OCI-LY7 (cell line): ENCODE measurements at regions not wholly inside any gene's neighbourhood (a gene's known extent, or its start where the extent isn't known, plus 50 kb on each side); places are given as distances from the start of the nearest gene placed in this dataset.

Experiments used
- BruUV-seq: library from RNA; stranded (reverse); fragments of 400-500 nt; replicated peaks from 2 replicates; lab custom pipeline; 2021; lab: Mats Ljungman, UMichigan
- CTCF ChIA-PET: fragments of 300-600 bp; sonication (Branson Sonifier 250); formaldehyde crosslinking; loops from one replicate; lab custom pipeline; 2022; ENCODE audit warnings: antibody characterized with exemption; ENCODE audit not compliant: unreplicated experiment; lab: Charles Lee
- POLR2A ChIA-PET: fragments of 300-600 bp; sonication (Branson Sonifier 250); formaldehyde crosslinking; loops from one replicate; lab custom pipeline; 2022; ENCODE audit warnings: antibody characterized with exemption; lab: Charles Lee
- DNase-seq: peaks from one replicate; pipeline ENCODE4 v3.0.0-alpha.2; 2015; ENCODE audit warnings: low spot score
- H2AFZ ChIP-seq: fragments of 200-600 bp; sonication (generic), shearing (Covaris generic); 2 replicates; pipeline ENCODE4 v1.6.1; 2014; ENCODE audit warnings: mild to moderate bottlenecking, antibody characterized with exemption, low read length, moderate library complexity
- H3K27ac ChIP-seq: fragments of 200-600 bp; sonication (generic); 2 replicates; pipeline ENCODE4 v1.5.1; 2014; ENCODE audit warnings: mixed run types, low read depth, mild to moderate bottlenecking, moderate library complexity, low read length, inconsistent platforms; ENCODE audit not compliant: poor library complexity, severe bottlenecking
- H3K36me3 ChIP-seq: fragments of 200-600 bp; sonication (generic); 2 replicates; pipeline ENCODE4 v1.6.1; 2014; ENCODE audit warnings: mild to moderate bottlenecking, antibody characterized with exemption, low read length, moderate library complexity, mixed read lengths; ENCODE audit not compliant: insufficient read depth
- H3K4me1 ChIP-seq: fragments of 200-600 bp; sonication (generic); 2 replicates; pipeline ENCODE4 v1.5.1; 2014; ENCODE audit warnings: mild to moderate bottlenecking, low read length; ENCODE audit not compliant: insufficient read depth, poor library complexity, severe bottlenecking
- H3K4me2 ChIP-seq: fragments of 200-600 bp; sonication (generic); 2 replicates; pipeline ENCODE4 v1.6.1; 2014; ENCODE audit warnings: mild to moderate bottlenecking, low read length
- H3K4me3 ChIP-seq: fragments of 200-600 bp; sonication (generic); 2 replicates; pipeline ENCODE4 v1.5.1; 2014; ENCODE audit warnings: mild to moderate bottlenecking, low read depth, low read length; ENCODE audit not compliant: poor library complexity, severe bottlenecking
- H3K79me2 ChIP-seq: fragments of 200-600 bp; sonication (generic); 2 replicates; pipeline ENCODE4 v1.6.1; 2016; ENCODE audit warnings: low read depth, mild to moderate bottlenecking, low read length, moderate library complexity, mixed read lengths; ENCODE audit not compliant: insufficient read depth
- H3K9me2 ChIP-seq: fragments of 200-600 bp; sonication (generic); 2 replicates; pipeline ENCODE4 v1.6.1; 2016; ENCODE audit warnings: mild to moderate bottlenecking, low read length, mixed read lengths; ENCODE audit not compliant: insufficient read depth
- H3K9me3 ChIP-seq: fragments of 200-600 bp; sonication (generic); 2 replicates; pipeline ENCODE4 v1.6.1; 2014; ENCODE audit warnings: mild to moderate bottlenecking, mixed run types, low read length, mixed read lengths
- H4K20me1 ChIP-seq: fragments of 200-600 bp; sonication (generic); 2 replicates; pipeline ENCODE4 v1.6.1; 2014; ENCODE audit warnings: mild to moderate bottlenecking, antibody characterized with exemption, low read length, moderate library complexity, mixed read lengths; ENCODE audit not compliant: insufficient read depth
- CTCF ChIP-seq: fragments of 200-600 bp; sonication (generic); conservative IDR thresholded peaks from 2 replicates; pipeline ENCODE4 v1.5.1; 2014; ENCODE audit warnings: mild to moderate bottlenecking, antibody characterized with exemption, low read length, moderate library complexity, mixed read lengths
- EZH2phosphoT487 ChIP-seq: fragments of 200-600 bp; sonication (generic); IDR thresholded peaks from 2 replicates; pipeline ENCODE4 v1.6.1; 2018; ENCODE audit warnings: low read depth, borderline replicate concordance, mild to moderate bottlenecking, mixed run types, antibody characterized with exemption, low read length, moderate library complexity, mixed read lengths
- intact Hi-C: fragments of 100-400 bp; cut with micrococcal nuclease; formaldehyde crosslinking; loops from one replicate; pipeline ENCODE4 v1.10.0; 2022; ENCODE audit not compliant: unreplicated experiment

GRCh38 chr13:27359199-27359821, 65.1 kb upstream of the GTF3A start:
- no peaks in the 10 kb centered on the region for H3K79me2 ChIP-seq
- H2AFZ ChIP-seq: no peak overlapping the region
- no peak overlapping the region for H3K4me2 ChIP-seq
- POLR2A ChIA-PET: interaction anchor here (1.0 kb wide), 1 partner anchor 12 kb away, joined by 4 read pairs; no protein-coding TSS in a partner anchor
- H3K9me2 ChIP-seq: no peaks in the 10 kb centered on the region
- H3K36me3 ChIP-seq: no peaks in the 10 kb centered on the region
- H3K27ac ChIP-seq: no peak overlapping the region
- H4K20me1 ChIP-seq: no peaks in the 10 kb centered on the region
- H3K4me3 ChIP-seq: no peak overlapping the region
- no peaks in the 10 kb centered on the region for H3K9me3 ChIP-seq
- intact Hi-C loops: loop anchor here (1.0 to 5.0 kb wide), 5 partner anchors 75 to 412 kb away; partner anchors contain the start of genes RASL11A and USP12
- no peaks in the 10 kb centered on the region for H3K4me1 ChIP-seq
- DNase-seq: peak; percentile 75
- CTCF ChIA-PET: interaction anchor here (1.0 kb wide), 2 partner anchors 78 to 89 kb away, joined by 3 read pairs; partner anchors contain the start of gene RASL11A
- TF ChIP-seq EZH2phosphoT487: no peak
- TF ChIP-seq CTCF: peak; percentile 93
- no TSS peak for BruUV-seq

- DNase-seq: no peak
- Histone ChIP-seq H3K4me3 (no peak overlapping the region), H2AFZ (no peak overlapping the region), H3K27ac (no peak overlapping the region), H4K20me1 (no peaks in the 10 kb centered on the region), H3K9me3 (no peaks in the 10 kb centered on the region), H3K79me2 (no peaks in the 10 kb centered on the region), H3K4me2 (no peak overlapping the region), H3K9me2 (no peaks in the 10 kb centered on the region), H3K36me3 (no peaks in the 10 kb centered on the region), H3K4me1 (no peaks in the 10 kb centered on the region)
- CTCF ChIA-PET: no interaction called here
- POLR2A ChIA-PET: interaction anchor here (0.7 kb wide), 2 partner anchors 120 to 379 kb away, joined by 3 read pairs; no protein-coding TSS in a partner anchor
- no TSS peak for BruUV-seq
- intact Hi-C loops: no loop called here
- TF ChIP-seq EZH2phosphoT487 (no peak), CTCF (no peak)
Observed at GRCh38 chr13:27360562-27360961, 63.9 kb upstream of the GTF3A start.
